Activated T-cell treated with anti-CD3 and anti-CD28 coated beads, Interleukin-2, amount 50 U/mL, for 48 hours (primary cell): ENCODE measurements at regions not wholly inside any gene's neighbourhood (a gene's known extent, or its start where the extent isn't known, plus 50 kb on each side); places are given as distances from the start of the nearest gene placed in this dataset.

Source experiments
- DNase-seq, 2 experiments: peaks; one replicate each; pipeline ENCODE4 v3.0.0-alpha.2; 2020

DNA sequence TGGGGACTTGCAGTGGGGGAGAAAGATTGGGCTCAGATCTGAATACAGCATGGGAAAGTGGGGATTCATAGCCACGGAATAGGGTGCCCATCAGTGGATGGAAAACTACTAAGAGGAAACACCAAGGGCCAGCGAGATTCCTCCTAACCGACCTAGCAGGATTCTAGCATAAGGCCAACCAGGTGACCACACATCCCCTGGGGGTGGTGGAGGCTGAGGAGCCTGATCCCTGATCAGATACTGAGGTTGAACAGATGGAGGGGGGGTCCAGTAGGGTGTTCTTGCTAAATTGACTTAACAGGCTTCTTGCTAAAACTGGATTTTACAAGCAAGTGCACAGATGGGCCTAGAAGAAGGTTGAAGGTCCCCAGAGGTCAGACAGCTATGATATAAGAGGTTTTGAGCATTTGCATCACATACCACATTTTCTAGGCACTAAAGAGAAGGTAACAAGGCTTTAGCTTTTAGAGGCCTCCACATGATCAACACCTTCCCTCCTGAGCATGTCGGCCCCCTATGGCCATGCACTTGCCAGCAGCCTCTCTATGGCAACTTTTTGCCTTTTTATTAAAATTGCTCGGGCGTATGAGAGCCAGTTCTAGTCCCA lies 69.1 kb upstream of the PUDP start:
- no peak for DNase-seq

DNA sequence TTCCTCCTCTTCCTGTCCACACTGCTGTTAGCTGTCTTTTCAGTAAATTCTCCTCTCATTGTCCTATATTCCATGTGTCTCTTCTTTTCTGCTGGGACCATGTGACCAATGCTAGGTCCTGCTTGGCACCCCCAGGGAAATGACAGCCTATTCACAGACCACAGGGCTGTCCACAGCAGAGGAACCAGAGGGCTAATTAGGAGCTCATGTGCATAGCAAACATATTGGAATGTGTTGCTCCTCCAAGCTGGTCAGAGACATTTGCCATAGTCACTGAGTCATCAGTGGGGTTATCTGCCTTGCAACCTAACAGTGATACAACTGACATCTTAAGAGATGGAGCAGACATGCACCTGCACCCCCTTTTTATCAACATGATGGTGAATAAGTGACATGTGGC lies 67.9 kb upstream of the PUDP start:
- no peak for DNase-seq

- DNase-seq = no peak
Measured at GRCh38 chrX:7214251-7214650, 66.3 kb upstream of the PUDP start.

DNA sequence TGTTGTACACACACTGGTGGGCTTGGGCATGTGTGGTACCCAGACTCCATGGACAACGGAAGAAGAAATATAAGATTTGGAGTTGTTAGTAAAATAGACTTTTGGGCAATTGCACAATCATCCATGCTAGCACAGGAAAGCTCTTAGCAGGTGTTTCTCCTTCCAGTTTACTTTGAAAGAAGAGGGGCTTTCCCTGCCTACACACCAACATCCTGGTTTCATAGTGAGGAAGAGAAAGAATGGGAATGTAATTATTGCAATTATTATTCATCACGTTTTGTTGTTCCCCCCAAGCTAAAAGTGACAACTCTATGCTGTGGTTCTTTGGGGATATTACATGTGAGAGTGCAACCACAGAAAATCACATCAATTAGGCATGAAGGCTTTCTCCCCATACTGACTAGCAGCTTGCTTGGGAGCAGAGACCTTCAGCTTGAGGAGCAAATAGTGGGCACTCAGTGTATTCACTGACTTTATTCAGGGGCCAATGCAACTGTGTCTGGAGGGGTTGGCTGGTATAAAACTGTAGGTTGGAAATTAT lies 57.2 kb upstream of the PUDP start:
- no peak for DNase-seq

- DNase-seq = no peak
Measured at GRCh38 chrX:7204619-7205018, 56.7 kb upstream of the PUDP start.

DNA sequence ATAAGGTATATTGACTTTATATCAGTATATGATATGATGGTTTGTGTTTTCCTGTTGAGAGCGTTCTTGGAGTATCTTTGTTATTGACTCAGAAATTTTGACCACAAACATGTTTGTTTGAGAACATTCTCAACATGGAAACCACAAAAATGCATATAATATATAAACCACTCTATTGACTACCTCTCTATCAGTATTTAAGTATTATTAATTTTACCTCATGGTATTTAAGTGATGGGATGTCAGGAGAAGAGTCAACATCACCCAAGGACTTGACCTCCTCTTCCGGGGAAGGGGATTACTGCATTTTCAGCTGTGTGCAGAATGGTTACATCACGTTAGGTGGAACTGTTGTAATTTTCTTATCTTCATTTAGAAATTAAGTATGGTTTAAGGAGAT lies 54.3 kb upstream of the PUDP start:
- DNase-seq = no peak

DNA sequence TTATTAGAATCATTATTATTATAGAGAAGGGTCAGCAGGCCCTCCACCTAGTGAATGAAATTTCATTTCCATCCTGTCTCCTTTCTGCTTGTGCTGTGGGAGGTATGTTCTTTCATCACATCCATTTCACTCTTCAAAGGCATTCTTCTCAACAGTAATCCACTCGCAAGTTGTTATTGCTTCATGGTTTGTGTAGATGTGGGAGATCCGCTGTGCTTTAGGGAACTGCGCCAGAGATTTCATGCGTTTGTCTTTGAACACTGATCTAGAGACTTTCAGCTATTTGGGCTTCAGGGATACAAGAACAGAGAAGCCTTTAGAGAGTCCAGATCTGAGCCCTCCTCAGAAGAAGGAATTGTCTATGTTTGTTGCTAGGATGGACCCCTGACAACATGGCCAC lies 53.5 kb upstream of the PUDP start:
- no peak for DNase-seq

DNA sequence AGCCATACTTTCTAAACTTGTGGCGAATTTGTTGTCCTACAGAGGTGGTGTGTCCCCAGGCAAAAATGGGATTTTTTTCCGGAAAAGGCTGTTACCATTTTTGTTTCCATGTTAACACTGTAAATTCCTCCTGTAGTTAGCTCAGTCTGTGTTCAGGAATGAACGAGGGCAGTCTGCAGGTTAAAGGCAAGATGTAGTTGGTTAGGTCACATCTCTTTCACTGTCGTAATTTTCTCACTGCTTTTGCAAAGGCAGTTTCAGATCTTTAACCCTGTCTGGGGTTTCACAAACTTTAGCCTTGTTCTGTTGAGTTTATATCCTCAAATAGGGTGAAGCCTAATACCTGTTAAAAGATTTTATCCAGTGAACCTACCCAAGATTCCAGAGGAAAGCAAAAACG lies 50.5 kb upstream of the PUDP start:
- no peak for DNase-seq
